GF-D8 (cell line): ENCODE measurements at regions not wholly inside any gene's neighbourhood (a gene's known extent, or its start where the extent isn't known, plus 50 kb on each side); places are given as distances from the start of the nearest gene placed in this dataset.

Source experiments
- DNase-seq: peaks from one replicate; lab custom pipeline; 2025; lab: John Stamatoyannopoulos, UW

GRCh38 chr20:60851826-60852704 is 400.0 kb upstream of the CDH4 start:
- DNase-seq: no peak

GRCh38 chr20:60857708-60858107 is 394.4 kb upstream of the CDH4 start:
- no peak for DNase-seq

GRCh38 chr20:60862601-60863000 is 389.5 kb upstream of the CDH4 start:
- DNase-seq: no peak

DNA sequence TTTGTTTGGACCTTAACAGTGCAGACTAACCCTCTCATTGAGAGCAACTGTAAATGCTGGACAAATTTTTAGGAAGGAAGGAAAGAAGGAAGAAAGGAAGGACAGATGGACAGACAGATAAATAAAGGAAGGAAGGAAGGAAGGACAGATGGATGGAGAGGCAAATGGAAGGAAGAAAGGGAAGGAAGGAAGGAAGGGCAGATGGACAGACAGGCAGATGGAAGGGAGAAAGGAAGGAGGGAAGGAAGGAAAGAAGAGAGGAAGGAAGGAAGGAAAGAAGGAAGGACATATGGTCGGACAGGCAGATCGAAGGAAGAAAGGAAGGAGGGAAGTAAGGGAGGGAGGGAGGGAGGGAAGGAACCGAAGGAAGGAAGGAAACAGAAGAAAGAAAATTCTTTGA is 388.5 kb upstream of the CDH4 start:
- DNase-seq: no peak

DNA sequence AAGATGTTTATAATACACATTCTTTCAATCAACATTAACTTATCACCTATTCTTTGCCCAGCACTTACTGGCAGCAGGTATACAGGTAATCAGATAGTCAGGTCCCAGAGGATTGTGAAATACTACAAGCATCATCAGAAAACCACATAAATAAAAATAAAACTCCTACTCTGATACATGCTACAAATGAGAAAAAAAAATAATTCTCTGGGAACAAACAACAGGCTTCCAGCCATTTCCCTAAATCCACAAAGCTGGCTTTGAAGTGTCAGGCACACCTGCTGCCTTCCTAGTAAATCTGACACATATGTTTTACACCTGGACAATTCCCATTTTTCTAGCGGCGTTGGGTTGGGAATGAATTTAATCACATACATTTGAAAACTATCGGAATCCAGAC is 384.5 kb upstream of the CDH4 start:
- DNase-seq: no peak

GRCh38 chr20:60868316-60868891 is 383.7 kb upstream of the CDH4 start:
- no peak for DNase-seq

GRCh38 chr20:60869087-60869486 is 383.0 kb upstream of the CDH4 start:
- no peak for DNase-seq

GRCh38 chr20:60869625-60870024 is 382.4 kb upstream of the CDH4 start:
- DNase-seq: no peak

DNA sequence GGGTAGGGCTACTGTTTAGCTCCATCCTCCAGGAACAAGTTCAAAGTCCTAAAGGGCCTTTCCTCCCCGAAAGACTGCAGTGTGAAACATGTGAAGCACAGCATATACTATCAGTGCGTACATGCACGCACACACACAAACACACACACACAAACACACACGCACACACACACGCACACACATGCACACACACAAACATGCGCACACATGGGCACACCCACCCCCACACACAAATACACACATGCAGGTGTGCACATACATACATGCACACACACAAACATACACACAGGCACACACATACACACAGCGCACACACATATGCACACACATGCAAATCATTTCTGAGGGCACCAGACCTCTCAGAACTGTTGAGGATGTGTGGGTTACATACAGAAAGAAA is 382.0 kb upstream of the CDH4 start:
- no peak for DNase-seq

- no peak for DNase-seq
Observed at GRCh38 chr20:60872224-60872623, 379.8 kb upstream of the CDH4 start.

GRCh38 chr20:60877071-60877857 is 374.8 kb upstream of the CDH4 start:
- DNase-seq: no peak

GRCh38 chr20:60882836-60883235 is 369.2 kb upstream of the CDH4 start:
- no peak for DNase-seq

DNA sequence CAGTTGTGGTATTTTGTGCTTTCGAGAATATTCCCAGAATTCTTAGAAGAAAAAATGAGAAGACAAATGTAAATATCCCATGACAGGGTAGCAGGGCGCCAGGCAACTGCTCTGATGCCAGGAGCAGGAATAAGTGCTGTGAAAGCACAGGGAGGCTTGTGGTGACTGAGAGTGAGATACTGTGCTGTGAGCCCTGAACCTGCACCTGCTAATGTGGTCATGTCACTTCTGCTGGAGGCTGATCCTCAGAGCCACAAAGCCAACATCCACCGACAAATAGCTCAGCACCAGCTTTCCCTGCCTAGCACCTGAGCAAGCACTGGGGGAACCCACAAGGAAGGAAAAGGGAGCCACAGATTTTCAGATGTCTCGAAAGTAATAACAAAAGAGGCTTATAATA is 368.6 kb upstream of the CDH4 start:
- no peak for DNase-seq

DNA sequence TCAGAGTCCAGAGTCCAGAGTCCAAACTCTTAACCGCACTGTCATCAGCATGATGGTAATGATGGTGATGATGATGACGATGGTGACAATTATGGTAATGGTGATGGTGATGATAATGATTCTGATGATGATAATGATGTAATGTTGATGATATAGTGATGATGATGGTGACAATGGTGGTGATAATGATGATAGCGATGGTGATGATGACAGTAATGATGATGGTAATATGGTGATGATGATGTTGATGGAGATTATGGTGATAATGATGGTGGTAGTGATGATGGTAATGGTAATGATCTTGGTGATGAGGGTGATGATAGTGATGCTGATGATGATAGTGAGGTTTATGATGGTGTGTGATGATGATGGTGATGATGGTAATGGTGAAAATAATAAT is 367.8 kb upstream of the CDH4 start:
- no peak for DNase-seq

- no peak for DNase-seq
Observed at GRCh38 chr20:60888771-60889170, 363.3 kb upstream of the CDH4 start.

- no peak for DNase-seq
Observed at GRCh38 chr20:60892095-60892813, 359.8 kb upstream of the CDH4 start.

DNA sequence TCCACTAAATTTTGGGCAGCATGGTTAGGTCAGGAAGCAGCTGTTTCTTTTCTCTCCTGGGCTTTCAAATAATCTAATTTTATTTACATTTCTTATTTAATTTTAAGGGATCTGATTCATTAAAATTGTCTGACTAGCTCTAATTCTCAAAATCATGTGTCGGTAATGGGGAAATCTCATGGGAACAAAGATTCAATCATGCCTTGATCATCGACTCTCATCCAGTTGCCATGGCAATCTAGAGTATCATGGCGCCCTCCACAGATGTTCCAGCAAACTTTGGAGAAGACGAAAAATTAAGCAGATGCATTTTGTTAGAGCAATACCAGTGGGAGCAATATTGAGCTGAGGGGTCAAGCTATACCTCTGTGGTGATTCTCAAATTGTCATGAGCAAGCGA is 358.0 kb upstream of the CDH4 start:
- DNase-seq: no peak

GRCh38 chr20:60895363-60896079 is 356.5 kb upstream of the CDH4 start:
- DNase-seq: no peak

GRCh38 chr20:60897976-60898375 is 354.1 kb upstream of the CDH4 start:
- no peak for DNase-seq

DNA sequence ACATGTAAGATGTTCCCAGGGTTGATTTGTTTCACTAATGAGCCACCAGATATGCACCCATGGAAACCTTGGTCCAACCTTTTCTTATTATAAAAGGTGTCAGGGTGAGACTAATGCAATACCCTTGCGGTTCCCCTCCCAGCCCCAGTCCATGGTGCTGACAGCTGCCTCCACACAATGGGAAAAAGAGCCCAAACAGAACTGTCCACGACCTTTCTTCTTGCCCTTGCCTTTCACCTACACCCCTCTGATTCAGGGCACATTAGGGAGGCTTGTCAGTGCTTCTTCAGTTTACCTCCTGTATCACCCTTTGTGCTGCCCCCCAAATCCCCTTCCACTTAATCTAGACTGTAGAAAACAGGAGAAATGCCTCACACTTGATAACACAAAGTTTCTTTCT is 352.7 kb upstream of the CDH4 start:
- DNase-seq: no peak

DNA sequence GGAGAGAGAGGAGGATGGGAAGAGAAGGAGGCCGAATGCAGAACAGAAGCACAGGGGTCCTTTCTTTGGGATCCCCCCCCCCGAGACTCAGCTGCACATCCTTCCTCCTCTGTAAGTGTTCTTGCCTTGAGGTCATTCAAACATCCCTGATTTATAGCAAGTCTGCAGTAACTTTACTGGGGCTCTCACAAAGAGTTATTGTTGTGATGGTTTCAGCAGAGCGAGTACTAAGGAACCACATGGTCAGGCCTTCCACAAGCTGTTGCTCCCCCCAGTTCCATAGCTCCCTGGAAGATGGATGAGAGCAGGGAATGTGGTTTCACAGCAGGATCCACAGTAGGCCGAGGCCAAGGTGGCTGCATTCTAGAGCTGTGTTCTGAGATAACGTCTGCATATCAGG is 351.4 kb upstream of the CDH4 start:
- no peak for DNase-seq

DNA sequence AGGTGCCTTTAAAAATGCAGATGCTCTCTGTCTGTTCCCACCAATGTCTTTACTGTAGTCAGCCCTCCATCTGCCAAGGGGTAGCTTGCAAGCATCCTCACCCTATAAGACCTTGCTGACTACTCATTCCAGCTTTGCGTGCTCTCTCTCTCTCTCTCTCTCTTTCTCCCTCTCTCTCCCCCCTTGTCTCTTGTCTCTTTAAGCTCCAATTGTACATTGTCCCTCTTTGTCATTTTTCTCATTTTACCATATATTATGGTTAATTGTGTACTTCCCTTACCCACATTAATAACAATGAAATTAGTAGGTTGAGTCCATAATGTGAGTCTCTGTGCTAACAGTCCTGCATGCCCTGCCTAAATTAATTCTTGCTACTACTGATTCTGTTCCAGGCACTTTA is 350.2 kb upstream of the CDH4 start:
- no peak for DNase-seq
